Ascending aorta (tissue), 2 donors: ENCODE measurements at regions not wholly inside any gene's neighbourhood (a gene's known extent, or its start where the extent isn't known, plus 50 kb on each side); places are given as distances from the start of the nearest gene placed in this dataset.

Source experiments
- DNase-seq, 2 donors: peaks; one replicate each; pipeline ENCODE4 v3.0.0-alpha.2; 2019; ENCODE audit warnings: low spot score in 2 of 2
- H3K27ac ChIP-seq, 2 donors: fragments of 200-600 bp; sonication (generic); one replicate each; pipeline ENCODE4 v1.5.1; 2016 to 2017; ENCODE audit warnings: mild to moderate bottlenecking in 1 of 2
- H3K27me3 ChIP-seq: fragments of 200-600 bp; sonication (generic); one replicate; pipeline ENCODE4 v1.5.1; 2017
- H3K36me3 ChIP-seq, 2 donors: fragments of 200-600 bp; sonication (generic); one replicate each; pipeline ENCODE4 v1.5.1; 2016
- H3K4me1 ChIP-seq, 2 donors: fragments of 200-600 bp; sonication (generic); one replicate each; pipeline ENCODE4 v1.5.1; 2016 to 2017; ENCODE audit warnings: mild to moderate bottlenecking in 1 of 2
- H3K4me3 ChIP-seq, 2 donors: fragments of 200-600 bp; sonication (generic); one replicate each; pipeline ENCODE4 v1.5.1; 2016 to 2017; ENCODE audit warnings: mild to moderate bottlenecking in 1 of 2
- H3K9me3 ChIP-seq, 2 donors: fragments of 200-600 bp; sonication (generic); one replicate each; pipeline ENCODE4 v1.5.1; 2016
- CTCF ChIP-seq, 3 experiments: fragments of 200-600 bp in 2 of 3; fragments of 450-650 bp in 1 of 3; sonication (generic) in 2 of 3; IDR thresholded peaks; one replicate each; pipeline ENCODE4 v1.5.1; 2016 to 2019; ENCODE audit warnings: antibody characterized with exemption in 3 of 3, mild to moderate bottlenecking in 1 of 3, moderate library complexity in 1 of 3
- intact Hi-C: fragments of 100-400 bp; cut with DNase I; formaldehyde crosslinking; loops from one replicate; pipeline ENCODE4 v1.15.1; 2023

- no peak overlapping the region for H3K27ac ChIP-seq
- DNase-seq, result no peak
- no peaks in the 10 kb centered on the region for H3K27me3 ChIP-seq
- no peaks in the 10 kb centered on the region for H3K36me3 ChIP-seq
- intact Hi-C loops, result no loop called here
- peaks cover 0 to 14% of the 10 kb centered on the region in 2 donors for H3K9me3 ChIP-seq
- H3K4me3 ChIP-seq, result no peak overlapping the region
- TF ChIP-seq CTCF (IDR thresholded peaks at IDR 0.05), result no peak
- H3K4me1 ChIP-seq, result no peaks in the 10 kb centered on the region
Measured at GRCh38 chr4:107562316-107562715, 157.7 kb downstream of the PAPSS1 start.

- H3K27ac ChIP-seq, result no peak overlapping the region
- no peak for DNase-seq
- intact Hi-C loops, result no loop called here
Measured at GRCh38 chr4:107561481-107561880, 158.6 kb downstream of the PAPSS1 start.

GRCh38 chr4:107559653-107560052 is 160.4 kb downstream of the PAPSS1 start:
- intact Hi-C loops, result no loop called here
- Histone ChIP-seq H3K27me3 (no peaks in the 10 kb centered on the region), H3K27ac (no peak overlapping the region), H3K4me1 (no peaks in the 10 kb centered on the region), H3K9me3 (peaks cover 0 to 16% of the 10 kb centered on the region in 2 donors), H3K4me3 (no peak overlapping the region), H3K36me3 (no peaks in the 10 kb centered on the region)
- TF ChIP-seq CTCF (IDR thresholded peaks at IDR 0.05), result no peak
- DNase-seq, result no peak

More at GRCh38 chr4:107561481-107561880, 158.6 kb downstream of the PAPSS1 start:
- no peaks in the 10 kb centered on the region for H3K36me3 ChIP-seq
- H3K4me3 ChIP-seq, result no peak overlapping the region
- no peaks in the 10 kb centered on the region for H3K4me1 ChIP-seq
- H3K27me3 ChIP-seq, result no peaks in the 10 kb centered on the region
- H3K9me3 ChIP-seq, result peaks cover 0 to 15% of the 10 kb centered on the region in 2 donors
- TF ChIP-seq CTCF (IDR thresholded peaks at IDR 0.05), result no peak

GRCh38 chr4:107552306-107552705 is 167.7 kb downstream of the PAPSS1 start:
- Histone ChIP-seq H3K36me3 (no peaks in the 10 kb centered on the region), H3K4me1 (no peaks in the 10 kb centered on the region), H3K27ac (no peak overlapping the region), H3K9me3 (peaks cover 0 to 3% of the 10 kb centered on the region in 2 donors), H3K27me3 (no peaks in the 10 kb centered on the region), H3K4me3 (no peak overlapping the region)
- intact Hi-C loops, result no loop called here
- TF ChIP-seq CTCF (IDR thresholded peaks at IDR 0.05), result no peak
- DNase-seq, result no peak

GRCh38 chr4:107548211-107548905 is 171.7 kb downstream of the PAPSS1 start:
- no peak for DNase-seq

More at GRCh38 chr4:107548211-107548905, 171.7 kb downstream of the PAPSS1 start:
- TF ChIP-seq CTCF (IDR thresholded peaks at IDR 0.05), result no peak
- H3K4me1 ChIP-seq, result no peaks in the 10 kb centered on the region
- intact Hi-C loops, result no loop called here
- H3K4me3 ChIP-seq, result no peak overlapping the region
- no peaks in the 10 kb centered on the region for H3K27me3 ChIP-seq
- no peaks in the 10 kb centered on the region for H3K36me3 ChIP-seq
- no peak overlapping the region for H3K27ac ChIP-seq
- H3K9me3 ChIP-seq, result no peaks in the 10 kb centered on the region
